Fibroblast of skin of left quadriceps (primary cell): ENCODE measurements at regions not wholly inside any gene's neighbourhood (a gene's known extent, or its start where the extent isn't known, plus 50 kb on each side); places are given as distances from the start of the nearest gene placed in this dataset.
"Not testable (repeated sequence)": the region's sequence is repeated elsewhere in the genome, so short reads cannot be mapped to it uniquely, and the experiment has no call there.

Experiments used
- DNase-seq, 2 experiments: peaks; one replicate each; pipeline ENCODE4 v3.0.0-alpha.2; 2013; ENCODE audit warnings: low read depth in 2 of 2

DNA sequence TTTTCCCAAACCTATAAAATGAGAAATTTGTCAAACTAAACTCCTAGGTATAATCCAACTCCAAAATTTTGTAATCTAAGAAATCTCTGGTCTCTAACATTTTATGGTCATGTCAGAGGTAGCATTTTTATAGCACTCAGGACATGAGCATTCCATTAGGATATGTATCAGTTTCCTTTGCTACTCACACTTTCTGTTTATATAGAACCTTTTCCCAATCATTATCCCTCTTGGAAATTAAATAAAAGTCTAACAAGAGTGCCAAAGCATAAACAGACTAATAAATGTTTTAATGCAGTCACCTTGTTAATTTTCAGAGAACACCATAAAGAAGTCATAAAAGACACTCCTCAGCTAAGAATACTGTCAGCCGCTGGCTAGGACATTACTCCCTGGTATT, 300.0 kb upstream of the CWC22 start:
- DNase-seq: no peak

- no peak for DNase-seq
These were observed 299.2 kb upstream of the CWC22 start for GRCh38 chr2:180306346-180306745.

GRCh38 chr2:180291552-180292421, 284.7 kb upstream of the CWC22 start:
- no peak for DNase-seq

- DNase-seq: peak; percentile 46 to 52
These were observed 284.0 kb upstream of the CWC22 start for GRCh38 chr2:180291060-180291459.

GRCh38 chr2:180289627-180290026, 282.5 kb upstream of the CWC22 start:
- no peak for DNase-seq

DNA sequence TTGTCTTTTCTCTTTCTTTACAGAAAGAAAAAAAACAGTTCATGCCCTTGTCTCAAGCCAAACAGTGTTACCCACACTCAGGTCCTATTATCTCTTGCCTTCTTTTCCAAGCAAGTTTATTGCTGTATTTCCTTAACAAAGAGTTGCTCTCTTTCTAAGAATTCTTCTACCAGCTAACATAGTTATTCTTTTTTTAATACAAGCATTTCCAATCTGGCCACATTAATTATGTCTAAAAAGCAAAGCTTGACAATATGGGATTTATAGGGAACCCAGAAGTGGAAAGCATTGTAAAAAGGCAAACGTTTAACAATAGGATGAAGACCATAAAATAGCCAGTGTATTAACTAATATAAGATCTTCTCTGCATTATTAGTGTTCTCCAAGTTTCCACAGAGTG, 272.5 kb upstream of the CWC22 start:
- DNase-seq: no peak

- DNase-seq: no peak
These were observed 269.6 kb upstream of the CWC22 start for GRCh38 chr2:180276733-180277132.

- no peak for DNase-seq
These were observed 260.9 kb upstream of the CWC22 start for GRCh38 chr2:180268006-180268405.

GRCh38 chr2:180261976-180262375, 254.9 kb upstream of the CWC22 start:
- DNase-seq: no peak

- no peak for DNase-seq
These were observed 251.5 kb upstream of the CWC22 start for GRCh38 chr2:180258579-180258978.

GRCh38 chr2:180258041-180258537, 251.0 kb upstream of the CWC22 start:
- DNase-seq: no peak

DNA sequence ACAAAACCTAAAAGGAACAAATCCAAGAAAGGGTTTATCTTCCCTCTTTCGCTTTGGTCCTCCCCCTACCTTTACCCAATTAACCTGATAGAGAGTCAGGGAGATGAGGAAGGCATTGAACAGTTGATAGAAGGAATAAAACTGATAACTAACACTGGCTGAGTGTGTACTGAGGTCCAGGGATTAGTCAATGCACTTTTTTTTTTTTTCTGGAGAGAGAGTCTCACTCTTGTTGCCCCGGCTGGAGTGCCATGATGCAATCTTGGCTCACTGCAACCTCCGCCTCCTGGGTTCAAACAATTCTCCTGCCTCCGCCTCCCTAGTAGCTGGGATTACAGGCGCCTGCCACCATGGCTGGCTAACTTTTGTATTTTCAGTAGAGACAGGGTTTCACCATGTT, 250.2 kb upstream of the CWC22 start:
- DNase-seq: no peak

DNA sequence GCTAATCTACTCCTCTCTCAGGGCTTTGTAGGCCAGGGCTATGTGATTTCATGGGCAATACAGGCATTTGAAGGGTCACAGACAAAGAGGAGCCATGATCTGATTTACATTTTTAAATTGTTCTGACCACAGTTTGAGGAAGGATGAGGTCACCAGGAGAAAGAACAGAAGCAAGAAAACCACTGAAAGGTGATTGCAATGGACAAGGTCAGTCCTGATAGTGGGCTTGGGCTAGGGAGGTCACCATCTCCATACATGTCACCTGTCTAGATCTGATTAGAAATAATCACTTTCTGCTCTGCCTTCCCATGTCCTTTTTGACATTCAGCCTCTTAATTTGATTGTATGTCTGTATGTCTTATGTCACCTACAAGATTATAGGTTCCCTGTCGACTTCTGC, 248.9 kb upstream of the CWC22 start:
- DNase-seq: no peak

DNA sequence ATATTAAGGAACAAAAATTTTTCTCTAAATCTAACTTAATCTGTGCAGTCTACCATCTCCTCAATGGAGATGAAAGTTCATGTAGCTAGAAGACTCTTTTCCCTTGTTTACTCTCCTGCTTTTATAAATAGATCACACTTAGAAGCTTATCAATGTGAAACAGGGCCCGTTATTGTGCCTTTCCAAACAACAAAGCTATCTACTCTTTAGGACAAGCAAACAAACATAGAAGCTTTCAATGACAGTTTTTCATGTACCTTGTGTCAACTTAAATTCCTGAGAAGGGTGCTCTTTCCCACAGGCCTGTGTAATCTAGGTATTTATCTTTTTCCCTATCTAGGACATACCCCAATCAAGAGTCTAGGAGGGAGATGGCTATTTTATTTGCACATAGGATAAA, 247.8 kb upstream of the CWC22 start:
- no peak for DNase-seq

DNA sequence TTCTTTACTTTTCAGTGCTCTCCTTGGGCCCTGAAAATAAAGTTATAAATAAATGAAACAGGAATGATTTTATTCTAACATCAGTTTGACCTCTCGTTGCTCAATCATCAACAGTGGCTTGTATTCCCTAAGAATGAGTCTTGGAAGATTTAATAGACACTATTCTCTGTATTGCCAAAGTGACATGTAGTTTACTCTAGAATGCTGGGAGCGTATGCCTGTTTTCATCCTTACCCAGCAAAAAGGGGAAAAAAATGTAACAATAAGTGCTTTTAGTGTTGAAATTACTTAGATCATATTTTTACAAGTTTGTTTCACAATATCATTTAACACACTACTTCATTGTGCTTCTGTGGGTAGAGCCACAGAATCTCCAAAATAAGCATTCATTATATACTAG, 240.6 kb upstream of the CWC22 start:
- no peak for DNase-seq

DNA sequence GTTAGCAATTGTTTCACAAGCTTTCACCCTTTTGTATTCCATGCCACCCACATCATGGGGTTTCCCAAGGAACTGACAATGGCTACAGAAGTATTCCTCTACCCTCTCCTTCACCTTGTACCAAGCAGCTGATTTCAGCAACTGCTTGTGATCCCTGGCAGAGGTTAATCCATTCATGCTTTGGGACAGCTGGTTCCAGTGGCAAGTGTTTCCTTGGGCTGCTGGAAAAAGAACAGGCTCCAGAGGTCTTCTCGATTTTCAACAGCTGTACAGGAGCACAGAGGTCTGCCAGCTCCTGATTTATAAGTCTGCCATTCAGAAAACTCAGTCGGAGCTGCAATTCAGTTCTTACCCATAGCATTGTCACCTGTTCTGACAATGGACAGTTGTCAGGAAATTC, 239.2 kb upstream of the CWC22 start:
- DNase-seq: no peak

GRCh38 chr2:180240774-180241173, 233.7 kb upstream of the CWC22 start:
- DNase-seq: peak; percentile 5 to 6

DNA sequence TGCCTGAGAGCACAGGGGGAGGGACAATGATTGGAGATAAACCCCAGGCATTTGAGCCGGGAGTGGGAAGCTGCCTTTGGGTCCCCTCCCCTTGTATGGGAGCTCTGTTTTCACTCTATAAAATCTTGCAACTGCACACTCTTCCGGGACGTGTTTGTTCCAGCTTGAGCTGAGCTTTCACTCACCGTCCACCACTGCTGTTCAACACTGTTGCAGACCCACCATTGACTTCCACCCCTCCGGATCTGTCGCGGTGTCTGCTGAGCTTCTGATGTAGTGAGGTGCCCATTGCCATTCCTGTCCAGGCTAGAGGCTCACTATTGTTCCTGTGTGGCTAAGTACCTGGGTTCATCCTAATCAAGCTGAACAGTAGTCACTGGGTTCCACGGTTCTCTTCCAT, 231.6 kb upstream of the CWC22 start:
- DNase-seq: no peak

- not testable (repeated sequence) for DNase-seq
These were observed 229.0 kb upstream of the CWC22 start for GRCh38 chr2:180236061-180236460.

- DNase-seq: not testable (repeated sequence)
These were observed 228.4 kb upstream of the CWC22 start for GRCh38 chr2:180235506-180235905.

DNA sequence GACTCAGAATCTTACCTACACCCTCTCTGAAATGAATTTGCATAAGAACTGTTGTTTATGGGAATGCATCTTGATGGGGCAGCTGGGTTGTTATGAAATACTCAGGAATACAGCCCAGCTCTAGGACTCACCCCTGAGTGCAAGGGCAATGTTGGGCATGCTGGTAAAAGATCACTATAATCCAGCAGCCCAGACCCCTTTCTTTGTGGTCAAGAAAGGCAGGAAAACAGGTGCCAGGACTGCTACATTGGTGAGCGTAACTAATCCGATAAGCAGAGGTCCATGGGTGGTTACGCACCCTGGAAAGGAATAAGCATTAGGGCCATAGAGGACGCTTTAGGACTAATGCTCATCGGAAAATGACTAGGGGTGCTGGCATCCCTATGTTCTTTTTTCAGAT, 227.9 kb upstream of the CWC22 start:
- not testable (repeated sequence) for DNase-seq

DNA sequence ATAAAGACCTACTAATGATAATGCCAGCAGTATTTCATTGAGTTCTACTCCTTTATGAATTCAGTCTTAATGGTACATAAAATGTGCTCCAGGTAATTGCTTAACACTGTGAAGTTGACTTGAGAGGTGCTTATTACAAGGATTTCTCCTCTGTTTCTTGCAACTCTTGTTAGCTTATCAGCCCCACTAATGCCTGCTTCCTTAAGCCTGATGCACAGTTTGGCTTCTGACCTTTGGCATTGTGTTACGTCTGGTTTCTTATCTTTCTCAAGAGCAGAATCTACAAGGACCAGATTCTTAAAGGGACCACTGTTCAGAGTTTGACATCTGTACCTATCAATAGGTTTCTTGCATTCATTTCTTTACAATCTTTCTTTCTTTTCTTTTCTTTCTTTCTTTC, 223.9 kb upstream of the CWC22 start:
- DNase-seq: no peak

GRCh38 chr2:180227461-180227860, 220.4 kb upstream of the CWC22 start:
- DNase-seq: no peak

- no peak for DNase-seq
These were observed 218.0 kb upstream of the CWC22 start for GRCh38 chr2:180225118-180225517.
